ENCODE measurements at regions not wholly inside any gene's neighbourhood (a gene's known extent, or its start where the extent isn't known, plus 50 kb on each side); places are given as distances from the start of the nearest gene placed in this dataset.

- DNase-seq = no peak
Observed at GRCh38 chr3:126266291-126266840, 86.0 kb upstream of the ALDH1L1 start.

- DNase-seq = no peak
Observed at GRCh38 chr3:126264952-126265351, 84.6 kb upstream of the ALDH1L1 start.

GRCh38 chr3:126264381-126264780, 84.0 kb upstream of the ALDH1L1 start:
- DNase-seq = no peak

GRCh38 chr3:126263971-126264370, 83.6 kb upstream of the ALDH1L1 start:
- no peak for DNase-seq

GRCh38 chr3:126263539-126263938, 83.2 kb upstream of the ALDH1L1 start:
- DNase-seq = no peak

GRCh38 chr3:126262227-126262626, 81.8 kb upstream of the ALDH1L1 start:
- DNase-seq = no peak

GRCh38 chr3:126261037-126261436, 80.7 kb upstream of the ALDH1L1 start:
- DNase-seq = peak; percentile 41

- DNase-seq = peak; percentile 48
Observed at GRCh38 chr3:126259411-126260391, 79.3 kb upstream of the ALDH1L1 start.

- DNase-seq = no peak
Observed at GRCh38 chr3:126258670-126259069, 78.3 kb upstream of the ALDH1L1 start.

GRCh38 chr3:126257984-126258383, 77.6 kb upstream of the ALDH1L1 start:
- no peak for DNase-seq

- DNase-seq = no peak
Observed at GRCh38 chr3:126257174-126257573, 76.8 kb upstream of the ALDH1L1 start.

- no peak for DNase-seq
Observed at GRCh38 chr3:126256251-126256650, 75.9 kb upstream of the ALDH1L1 start.

- no peak for DNase-seq
Observed at GRCh38 chr3:126253072-126253471, 72.7 kb upstream of the ALDH1L1 start.

- no peak for DNase-seq
Observed at GRCh38 chr3:126252373-126252772, 72.0 kb upstream of the ALDH1L1 start.

- peak; percentile 30 for DNase-seq
Observed at GRCh38 chr3:126245811-126246727, 65.7 kb upstream of the ALDH1L1 start.

All from HCEC 1CT (cell line).